MCF 10A (cell line): ENCODE measurements at regions not wholly inside any gene's neighbourhood (a gene's known extent, or its start where the extent isn't known, plus 50 kb on each side); places are given as distances from the start of the nearest gene placed in this dataset.

Experiments
- BruUV-seq: library from RNA; stranded (reverse); fragments of 400-500 nt; replicated peaks from 2 replicates; lab custom pipeline; 2021; lab: Mats Ljungman, UMichigan
- CTCF ChIA-PET: fragments of 300-600 bp; sonication (Branson Sonifier 250); formaldehyde crosslinking; extraction: SDS; loops from one replicate; lab custom pipeline; 2021; ENCODE audit warnings: antibody characterized with exemption, inconsistent platforms; lab: Yijun Ruan, JAX
- POLR2A ChIA-PET: fragments of 300-600, 350-650 bp; sonication (Branson Sonifier 250); formaldehyde crosslinking; extraction: SDS; loops from one replicate; lab custom pipeline; 2020; ENCODE audit warnings: antibody characterized with exemption, inconsistent platforms; lab: Yijun Ruan, JAX
- DNase-seq: peaks from one replicate; pipeline ENCODE4 v3.0.0-alpha.2; 2018; ENCODE audit not compliant: unreplicated experiment
- H3K27ac Mint-ChIP-seq: one replicate; pipeline ENCODE4 v1.8.0; 2022; ENCODE audit warnings: mild to moderate bottlenecking, low read depth, mixed read lengths; ENCODE audit not compliant: unreplicated experiment
- H3K27me3 Mint-ChIP-seq: one replicate; pipeline ENCODE4 v1.8.0; 2022; ENCODE audit warnings: mixed read lengths; ENCODE audit not compliant: insufficient read depth, unreplicated experiment
- H3K36me3 Mint-ChIP-seq: one replicate; pipeline ENCODE4 v1.8.0; 2022; ENCODE audit warnings: mild to moderate bottlenecking, moderate library complexity, mixed read lengths; ENCODE audit not compliant: insufficient read depth, unreplicated experiment
- H3K4me1 Mint-ChIP-seq: one replicate; pipeline ENCODE4 v1.8.0; 2022; ENCODE audit warnings: mixed read lengths; ENCODE audit not compliant: insufficient read depth, unreplicated experiment
- H3K4me3 Mint-ChIP-seq: one replicate; pipeline ENCODE4 v1.8.0; 2022; ENCODE audit warnings: mild to moderate bottlenecking, moderate library complexity, mixed read lengths; ENCODE audit not compliant: unreplicated experiment
- H3K9me3 Mint-ChIP-seq: one replicate; pipeline ENCODE4 v1.8.0; 2022; ENCODE audit warnings: mixed read lengths; ENCODE audit not compliant: unreplicated experiment
- CTCF ChIP-seq: fragments of 200-600 bp; IDR thresholded peaks from one replicate; pipeline ENCODE4 v1.8.0; 2022; ENCODE audit warnings: antibody characterized with exemption, mild to moderate bottlenecking; ENCODE audit not compliant: unreplicated experiment
- intact Hi-C: fragments of 100-400 bp; cut with micrococcal nuclease; formaldehyde crosslinking; loops from 2 replicates; pipeline ENCODE4 v1.14.1; 2022

DNA sequence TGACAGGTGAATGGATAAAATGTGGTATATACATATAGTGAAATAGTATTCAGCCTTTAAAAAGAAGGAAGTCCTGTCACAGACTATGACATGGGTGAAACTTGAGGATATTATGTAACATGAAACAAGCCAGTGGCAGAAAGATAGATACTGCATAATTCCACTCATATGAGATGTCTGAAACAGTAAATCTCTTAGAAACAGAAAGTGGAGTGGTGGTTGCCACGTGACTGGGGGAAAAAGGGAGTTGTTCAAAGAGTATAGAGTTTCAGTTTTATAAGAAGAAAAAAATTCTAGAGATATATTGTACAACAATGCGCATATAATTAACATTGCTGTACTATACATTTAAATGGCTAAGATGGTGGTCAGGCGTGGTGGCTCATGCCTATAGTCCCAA, 178.2 kb upstream of the ATP5MC3 start:
- Mint-ChIP-seq H3K4me1 (no peaks in the 10 kb centered on the region), H3K36me3 (no peaks in the 10 kb centered on the region), H3K9me3 (no peaks in the 10 kb centered on the region), H3K27me3 (peaks cover 61% of the 10 kb centered on the region), H3K27ac (no peak overlapping the region), H3K4me3 (no peak overlapping the region)
- ChIA-PET POLR2A (no interaction called here), CTCF (no interaction called here)
- TF ChIP-seq CTCF = no peak
- no TSS peak for BruUV-seq
- no peak for DNase-seq
- intact Hi-C loops = no loop called here

DNA sequence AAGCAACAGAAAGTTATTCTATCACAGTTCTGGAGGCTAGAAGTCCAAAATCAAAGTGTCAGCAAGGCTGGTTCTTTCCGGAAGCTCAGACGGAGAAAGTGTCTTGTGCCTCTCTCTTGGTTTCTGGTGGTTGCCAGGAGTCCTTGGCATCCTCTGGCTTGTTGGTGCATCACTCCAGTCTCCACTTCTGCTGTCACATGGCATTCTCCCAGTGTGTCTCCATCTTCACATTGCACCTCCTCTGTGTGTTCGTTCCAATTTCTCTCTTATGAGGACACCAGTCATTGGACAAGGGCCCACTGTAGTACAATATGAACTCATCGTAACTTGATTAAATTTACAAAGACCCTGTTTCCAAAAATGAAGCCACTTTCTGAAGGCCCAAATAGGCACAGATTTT, 175.4 kb upstream of the ATP5MC3 start:
- intact Hi-C loops = no loop called here
- no peaks in the 10 kb centered on the region for H3K4me1 Mint-ChIP-seq
- H3K9me3 Mint-ChIP-seq = no peaks in the 10 kb centered on the region
- no TSS peak for BruUV-seq
- no peak overlapping the region for H3K27ac Mint-ChIP-seq
- DNase-seq = no peak
- POLR2A ChIA-PET = no interaction called here
- no peak for TF ChIP-seq CTCF
- H3K27me3 Mint-ChIP-seq = peaks cover 67% of the 10 kb centered on the region
- no peak overlapping the region for H3K4me3 Mint-ChIP-seq
- CTCF ChIA-PET = interaction anchor here (1.5 kb wide), 1 partner anchor 10 kb away, joined by 3 read pairs; no protein-coding TSS in a partner anchor
- H3K36me3 Mint-ChIP-seq = no peaks in the 10 kb centered on the region

DNA sequence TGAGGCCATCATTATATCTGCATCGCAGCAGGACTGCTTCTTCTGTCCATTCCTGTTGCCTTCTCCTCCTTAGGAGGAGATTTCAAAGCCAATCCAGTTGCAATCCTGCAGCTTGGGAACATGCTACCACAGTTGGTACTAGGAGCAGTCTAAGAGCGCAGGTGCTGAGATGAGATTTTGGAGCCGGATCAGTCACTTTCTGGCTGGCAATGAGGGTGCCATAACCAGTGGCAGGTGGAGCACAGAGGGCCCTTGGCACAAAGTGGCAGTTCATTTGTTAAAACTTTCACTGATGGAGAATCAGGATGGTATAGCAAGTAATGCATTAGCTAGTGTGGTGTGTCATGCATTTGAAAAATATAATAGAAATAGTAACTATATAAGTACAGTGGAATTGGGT, 173.7 kb upstream of the ATP5MC3 start:
- Mint-ChIP-seq H3K27ac (no peak overlapping the region), H3K36me3 (no peaks in the 10 kb centered on the region), H3K4me1 (no peaks in the 10 kb centered on the region), H3K4me3 (no peak overlapping the region), H3K27me3 (peaks cover 64% of the 10 kb centered on the region), H3K9me3 (no peaks in the 10 kb centered on the region)
- intact Hi-C loops = no loop called here
- ChIA-PET POLR2A (interaction anchor here (1.0 to 1.2 kb wide), 2 partner anchors 29 to 327 kb away, joined by 3 to 4 read pairs; no protein-coding TSS in a partner anchor), CTCF (interaction anchor here (0.6 to 1.5 kb wide), 3 partner anchors 11 to 12 kb away, joined by 3 to 4 read pairs (median 4); no protein-coding TSS in a partner anchor)
- DNase-seq = no peak
- no TSS peak for BruUV-seq
- no peak for TF ChIP-seq CTCF

DNA sequence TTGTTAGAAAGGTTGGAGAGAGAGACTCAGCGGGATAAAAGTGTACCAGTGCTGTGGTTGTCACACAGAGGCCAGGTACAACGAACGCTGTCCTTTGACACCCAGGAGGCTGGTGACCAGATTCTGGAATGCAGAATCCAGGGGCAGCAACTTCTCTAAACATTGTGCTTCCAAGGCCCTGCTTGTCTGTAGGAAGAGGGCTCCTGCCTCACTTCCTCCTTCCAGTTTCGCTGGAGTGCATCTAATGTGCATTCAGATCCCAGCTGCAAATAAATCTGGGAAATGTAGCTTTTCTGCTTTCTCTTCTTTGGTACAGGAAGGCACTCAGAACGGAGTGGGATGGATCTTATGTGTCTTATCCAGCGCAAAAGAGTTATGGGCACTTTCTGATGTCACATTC, 171.8 kb upstream of the ATP5MC3 start:
- Mint-ChIP-seq H3K4me3 (no peak overlapping the region), H3K36me3 (no peaks in the 10 kb centered on the region), H3K9me3 (no peaks in the 10 kb centered on the region), H3K27ac (no peak overlapping the region), H3K27me3 (peaks cover 64% of the 10 kb centered on the region), H3K4me1 (no peaks in the 10 kb centered on the region)
- intact Hi-C loops = no loop called here
- BruUV-seq = no TSS peak
- TF ChIP-seq CTCF = no peak
- POLR2A ChIA-PET = no interaction called here
- DNase-seq = no peak
- CTCF ChIA-PET = interaction anchor here (0.6 to 1.6 kb wide), 4 partner anchors 21 to 337 kb away, joined by 3 to 4 read pairs (median 3); no protein-coding TSS in a partner anchor
